SU-DHL-6 (cell line): ENCODE measurements at regions not wholly inside any gene's neighbourhood (a gene's known extent, or its start where the extent isn't known, plus 50 kb on each side); places are given as distances from the start of the nearest gene placed in this dataset.

Experiments used
- EZH2phosphoT487 ChIP-seq: fragments of 200-600 bp; sonication (generic), shearing (Covaris generic); conservative IDR thresholded peaks from 2 replicates; pipeline ENCODE4 v1.6.1; 2018; ENCODE audit warnings: mild to moderate bottlenecking, antibody characterized with exemption, low read length, moderate library complexity, mixed read lengths
- TF ChIP-seq, protein P1 (sequence below): fragments of 200-600 bp; sonication (generic); IDR thresholded peaks from one replicate; pipeline ENCODE4 v1.5.1; 2017; ENCODE audit warnings: antibody characterized with exemption, mild to moderate bottlenecking, low read length, moderate library complexity; ENCODE audit not compliant: insufficient read depth, poor library complexity, severe bottlenecking

DNA sequence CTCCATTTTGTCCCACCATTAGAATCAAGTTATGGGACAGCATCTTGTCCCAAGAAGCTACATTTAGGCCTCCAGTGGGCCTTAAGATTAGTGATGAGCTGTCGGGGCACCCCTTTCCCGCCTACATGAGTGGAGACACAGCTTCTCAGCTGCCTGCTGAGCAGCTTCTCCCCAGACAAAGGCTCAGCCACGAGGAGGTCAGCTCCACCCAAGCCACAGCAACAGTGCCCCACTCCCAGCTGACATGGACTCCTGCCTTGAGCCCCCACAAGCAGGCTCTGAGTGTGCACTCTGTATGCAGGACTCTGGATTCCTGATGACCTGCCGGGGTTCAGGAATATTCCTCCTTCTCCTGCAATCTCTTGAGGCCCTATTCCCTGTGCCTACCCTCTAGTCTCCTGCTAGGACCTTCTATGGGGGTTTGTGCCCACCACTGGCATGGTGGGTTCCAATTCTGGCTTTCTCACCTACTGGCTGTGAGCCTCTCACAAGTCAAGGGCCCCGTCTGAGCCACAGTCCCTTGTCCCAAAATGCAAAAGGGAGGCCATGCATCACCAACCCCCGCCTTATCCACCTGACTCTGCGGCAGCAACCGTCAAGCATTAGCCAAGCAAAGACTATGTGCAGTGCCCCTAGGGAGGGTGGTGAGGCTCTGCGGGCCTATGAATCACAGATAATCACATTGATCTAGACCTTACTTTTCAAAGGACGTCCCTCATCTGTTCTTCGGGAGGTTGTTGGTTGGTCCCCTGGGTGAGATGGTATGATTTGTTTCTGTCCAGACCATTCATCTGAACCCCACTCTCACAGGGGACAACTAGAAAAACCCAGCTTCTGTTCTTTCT is 269.1 kb downstream of the MED10 start:
- no peak for TF ChIP-seq EZH2phosphoT487
- TF ChIP-seq, protein P1, sequence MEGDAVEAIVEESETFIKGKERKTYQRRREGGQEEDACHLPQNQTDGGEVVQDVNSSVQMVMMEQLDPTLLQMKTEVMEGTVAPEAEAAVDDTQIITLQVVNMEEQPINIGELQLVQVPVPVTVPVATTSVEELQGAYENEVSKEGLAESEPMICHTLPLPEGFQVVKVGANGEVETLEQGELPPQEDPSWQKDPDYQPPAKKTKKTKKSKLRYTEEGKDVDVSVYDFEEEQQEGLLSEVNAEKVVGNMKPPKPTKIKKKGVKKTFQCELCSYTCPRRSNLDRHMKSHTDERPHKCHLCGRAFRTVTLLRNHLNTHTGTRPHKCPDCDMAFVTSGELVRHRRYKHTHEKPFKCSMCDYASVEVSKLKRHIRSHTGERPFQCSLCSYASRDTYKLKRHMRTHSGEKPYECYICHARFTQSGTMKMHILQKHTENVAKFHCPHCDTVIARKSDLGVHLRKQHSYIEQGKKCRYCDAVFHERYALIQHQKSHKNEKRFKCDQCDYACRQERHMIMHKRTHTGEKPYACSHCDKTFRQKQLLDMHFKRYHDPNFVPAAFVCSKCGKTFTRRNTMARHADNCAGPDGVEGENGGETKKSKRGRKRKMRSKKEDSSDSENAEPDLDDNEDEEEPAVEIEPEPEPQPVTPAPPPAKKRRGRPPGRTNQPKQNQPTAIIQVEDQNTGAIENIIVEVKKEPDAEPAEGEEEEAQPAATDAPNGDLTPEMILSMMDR, result no peak
